ENCODE measurements at regions not wholly inside any gene's neighbourhood (a gene's known extent, or its start where the extent isn't known, plus 50 kb on each side); places are given as distances from the start of the nearest gene placed in this dataset.

DNA sequence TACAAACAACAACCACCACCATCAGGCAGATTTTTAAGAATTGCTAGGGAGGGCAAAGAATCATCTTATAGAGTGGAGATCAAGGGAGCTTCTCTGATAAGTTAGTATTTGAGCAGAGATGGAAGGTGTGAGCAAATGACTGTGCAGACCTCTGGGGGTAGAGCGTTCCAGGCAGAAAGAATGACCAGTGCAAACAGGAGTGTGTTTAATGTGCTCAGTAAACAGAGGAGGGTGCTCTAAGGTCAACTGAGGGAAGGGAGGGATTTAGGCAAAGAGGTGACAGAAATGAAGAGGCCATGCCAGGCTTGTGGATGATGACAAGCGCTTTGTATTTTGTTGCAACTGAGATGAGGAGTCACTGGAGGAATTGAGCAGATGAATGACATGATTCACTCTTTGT lies 172.5 kb upstream of the GJB5 start:
- WGBS, 3 donors, result 83 to 87% (median 85%) methylated on average over 2 of the region's 2 CpGs
- Histone ChIP-seq H3K9me3 (no peaks in the 10 kb centered on the region), H3K27me3 (ENCODE audit: insufficient read depth in 3 of 3, low read length in 2 of 3) (peaks cover 4 to 12% (median 8%) of the 10 kb centered on the region in 3 donors), H3K36me3 (ENCODE audit: insufficient read depth in 1 of 2, low read depth in 1 of 2) (no peaks in the 10 kb centered on the region), H3K4me1 (no peaks in the 10 kb centered on the region), H3K27ac (no peak overlapping the region), H3K4me3 (no peak overlapping the region)
- intact Hi-C loops (cut with DNase I), result no loop called here
- DNase-seq (no peak), ATAC-seq (no peak)
- TF ChIP-seq, protein P1, sequence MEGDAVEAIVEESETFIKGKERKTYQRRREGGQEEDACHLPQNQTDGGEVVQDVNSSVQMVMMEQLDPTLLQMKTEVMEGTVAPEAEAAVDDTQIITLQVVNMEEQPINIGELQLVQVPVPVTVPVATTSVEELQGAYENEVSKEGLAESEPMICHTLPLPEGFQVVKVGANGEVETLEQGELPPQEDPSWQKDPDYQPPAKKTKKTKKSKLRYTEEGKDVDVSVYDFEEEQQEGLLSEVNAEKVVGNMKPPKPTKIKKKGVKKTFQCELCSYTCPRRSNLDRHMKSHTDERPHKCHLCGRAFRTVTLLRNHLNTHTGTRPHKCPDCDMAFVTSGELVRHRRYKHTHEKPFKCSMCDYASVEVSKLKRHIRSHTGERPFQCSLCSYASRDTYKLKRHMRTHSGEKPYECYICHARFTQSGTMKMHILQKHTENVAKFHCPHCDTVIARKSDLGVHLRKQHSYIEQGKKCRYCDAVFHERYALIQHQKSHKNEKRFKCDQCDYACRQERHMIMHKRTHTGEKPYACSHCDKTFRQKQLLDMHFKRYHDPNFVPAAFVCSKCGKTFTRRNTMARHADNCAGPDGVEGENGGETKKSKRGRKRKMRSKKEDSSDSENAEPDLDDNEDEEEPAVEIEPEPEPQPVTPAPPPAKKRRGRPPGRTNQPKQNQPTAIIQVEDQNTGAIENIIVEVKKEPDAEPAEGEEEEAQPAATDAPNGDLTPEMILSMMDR (IDR thresholded peaks at IDR 0.05), result no peak

DNA sequence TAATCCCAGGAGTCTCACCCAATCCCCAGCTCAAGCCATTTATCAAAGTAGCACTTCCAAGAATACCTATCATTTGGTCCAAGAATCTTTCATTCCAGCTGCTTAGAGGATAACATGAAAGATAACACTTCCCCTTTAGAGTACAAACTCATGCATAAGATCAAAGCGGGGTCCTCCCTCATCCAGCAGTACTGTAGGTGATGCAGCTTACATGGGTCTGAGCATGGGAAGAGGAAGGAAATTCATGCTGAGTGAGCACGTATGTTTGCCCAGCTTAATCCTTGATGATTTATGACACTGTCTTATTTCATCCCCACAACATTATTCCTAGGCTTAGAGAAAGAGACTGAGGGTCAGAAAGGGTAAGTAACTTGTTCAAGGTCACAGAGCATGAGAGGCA lies 167.1 kb upstream of the GJB5 start:
- no peak for ATAC-seq
- Histone ChIP-seq H3K9me3 (no peaks in the 10 kb centered on the region), H3K27me3 (ENCODE audit: insufficient read depth in 3 of 3, low read length in 2 of 3) (peaks cover 0 to 7% (median 6%) of the 10 kb centered on the region in 3 donors), H3K27ac (no peak overlapping the region), H3K36me3 (ENCODE audit: insufficient read depth in 1 of 2, low read depth in 1 of 2) (no peaks in the 10 kb centered on the region), H3K4me3 (no peak overlapping the region), H3K4me1 (no peaks in the 10 kb centered on the region)
- TF ChIP-seq, protein P1 (IDR thresholded peaks at IDR 0.05), result no peak
- 46 to 49% (median 47%) methylated on average over 2 of the region's 2 CpGs for WGBS, 3 donors
- intact Hi-C loops (cut with DNase I), result no loop called here
- no peak for DNase-seq

DNA sequence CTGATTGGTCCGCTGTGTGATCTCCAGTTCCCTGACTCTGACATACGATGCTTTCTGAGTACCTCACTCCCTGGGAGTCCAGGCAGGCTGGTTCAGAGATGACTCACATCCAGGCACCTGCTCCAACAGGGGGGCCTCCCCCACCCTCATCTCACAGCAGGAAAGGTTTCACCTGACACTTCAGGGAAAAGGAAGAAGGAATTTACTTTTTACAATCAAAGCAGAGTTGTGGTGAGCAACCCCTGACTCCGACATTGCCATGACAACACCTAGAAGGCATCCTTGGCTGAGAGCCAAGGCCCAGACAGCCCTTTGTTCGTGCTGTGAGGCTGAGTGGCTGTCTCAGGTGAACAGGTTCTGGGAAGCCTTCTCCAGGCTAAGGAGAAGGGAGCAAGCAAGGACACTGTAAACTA lies 164.6 kb upstream of the GJB5 start:
- peaks cover 0 to 7% (median 2%) of the 10 kb centered on the region in 3 donors for H3K27me3 ChIP-seq (ENCODE audit: insufficient read depth in 3 of 3, low read length in 2 of 3)
- H3K4me3 ChIP-seq, result no peak overlapping the region
- H3K9me3 ChIP-seq, result no peaks in the 10 kb centered on the region
- TF ChIP-seq, protein P1 (IDR thresholded peaks at IDR 0.05), result no peak
- WGBS, 3 donors, result 30 to 32% (median 30%) methylated on average over 4 of the region's 4 CpGs
- no peak for DNase-seq
- H3K36me3 ChIP-seq (ENCODE audit: insufficient read depth in 1 of 2, low read depth in 1 of 2), result no peaks in the 10 kb centered on the region
- intact Hi-C loops (cut with DNase I), result no loop called here
- ATAC-seq, result no peak
- no peak overlapping the region for H3K27ac ChIP-seq
- no peaks in the 10 kb centered on the region for H3K4me1 ChIP-seq

DNA sequence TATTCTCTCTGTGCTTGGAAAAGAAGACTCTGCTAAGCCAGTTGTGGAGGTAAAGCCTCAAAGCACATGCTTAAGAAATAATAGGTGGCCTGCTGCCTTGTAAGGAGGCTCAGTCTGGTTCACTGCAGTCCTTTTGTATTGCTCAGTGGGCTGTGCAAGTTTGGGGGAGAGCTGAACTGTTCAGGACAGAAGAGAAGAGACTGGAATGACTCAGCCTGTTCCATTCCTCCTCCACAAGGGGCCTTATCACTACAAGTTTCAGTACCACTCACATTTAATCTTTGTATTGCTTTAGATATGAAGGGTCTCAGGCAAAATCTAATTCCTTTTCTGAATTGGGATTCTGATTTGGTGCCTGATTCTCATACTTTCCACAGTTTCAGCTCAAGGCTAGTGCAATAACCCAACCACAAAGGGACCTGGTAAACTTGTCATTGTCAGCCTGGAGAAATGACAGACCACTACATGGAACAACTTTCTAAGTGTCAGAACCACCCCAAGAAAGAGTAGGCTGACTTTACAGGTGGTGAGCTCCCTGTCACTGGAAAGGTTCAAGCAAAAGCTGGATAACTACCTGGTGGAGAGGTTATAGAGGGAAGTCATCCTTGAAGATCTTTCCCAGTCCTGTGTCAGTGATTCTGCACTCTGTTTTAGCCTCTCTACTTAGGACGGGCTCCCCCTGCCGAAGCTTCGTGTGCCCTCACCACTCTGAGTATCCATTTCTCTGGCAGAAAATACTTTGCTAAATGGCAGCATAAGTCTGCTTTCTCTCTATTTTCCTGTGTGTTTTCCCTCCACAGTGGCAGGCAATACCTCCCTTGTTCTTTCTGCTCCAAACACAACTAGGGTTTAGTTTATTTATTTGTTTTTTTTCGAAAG lies 162.9 kb upstream of the GJB5 start:
- ATAC-seq (no peak), DNase-seq (no peak)
- 48 to 71% (median 65%) methylated on average over 4 of the region's 4 CpGs for WGBS, 3 donors
- intact Hi-C loops (cut with DNase I), result no loop called here
- peaks cover 0 to 6% (median 2%) of the 10 kb centered on the region in 3 donors for H3K27me3 ChIP-seq (ENCODE audit: insufficient read depth in 3 of 3, low read length in 2 of 3)
- TF ChIP-seq, protein P1 (IDR thresholded peaks at IDR 0.05), result no peak
- H3K4me3 ChIP-seq, result no peak overlapping the region
- no peak overlapping the region for H3K27ac ChIP-seq
- no peaks in the 10 kb centered on the region for H3K9me3 ChIP-seq
- H3K36me3 ChIP-seq (ENCODE audit: insufficient read depth in 1 of 2, low read depth in 1 of 2), result no peaks in the 10 kb centered on the region
- no peaks in the 10 kb centered on the region for H3K4me1 ChIP-seq
